K562 (cell line): ENCODE measurements at regions not wholly inside any gene's neighbourhood (a gene's known extent, or its start where the extent isn't known, plus 50 kb on each side); places are given as distances from the start of the nearest gene placed in this dataset.
A peak's percentile ranks its signal among the peaks of the same experiment; 100 is the strongest.

ENCODE experiments used
- ATAC-seq: fragments of 200-7000 bp; cut with Tn5 transposase; 3 replicates; pipeline ENCODE4 v1.9.1; 2020; ENCODE audit warnings: moderate library complexity
- BruUV-seq: library from RNA; stranded (reverse); fragments of 400-500 nt; replicated peaks from 2 replicates; lab custom pipeline; 2021; lab: Mats Ljungman, UMichigan
- CTCF ChIA-PET: fragments of 300-600 bp; formaldehyde crosslinking; extraction: SDS; loops from one replicate; lab custom pipeline; 2021; ENCODE audit warnings: low intra/inter-chr PET ratio; lab: Yijun Ruan, JAX
- POLR2A ChIA-PET: fragments of 300-600, 350-650 bp; sonication (Branson Sonifier 250); formaldehyde crosslinking; extraction: SDS; loops from one replicate; lab custom pipeline; 2021; ENCODE audit warnings: antibody characterized with exemption, inconsistent platforms; lab: Yijun Ruan, JAX
- DNase-seq, 4 experiments: peaks; one replicate each; pipeline versions ENCODE4 v3.0.0 to v3.0.0-alpha.2; 2011 to 2018; ENCODE audit warnings: low spot score in 3 of 4, mixed read lengths in 3 of 4; ENCODE audit errors: extremely low read depth in 1 of 4
- FAIRE-seq: peaks from 2 replicates; lab custom pipeline; 2011; peaks lifted over from hg19 to GRCh38; lab: Jason Lieb, UNC
- H2AFZ ChIP-seq: 2 replicates; pipeline ENCODE4 v1.6.0; 2011; ENCODE audit warnings: low read depth, low read length, control low read depth, inconsistent platforms
- H3K27ac ChIP-seq: fragments of 200-600 bp; 3 replicates; pipeline ENCODE4 v1.8.0; 2011; ENCODE audit warnings: low read depth, mild to moderate bottlenecking, control low read depth, inconsistent platforms, low read length, moderate library complexity, mixed read lengths; ENCODE audit errors: extremely low read depth
- H3K27me3 ChIP-seq, 2 experiments: fragments of 300-600 bp in 1 of 2; 2 replicates in 1 of 2; 3 replicates in 1 of 2; pipeline versions ENCODE4 v1.6.0 to v1.8.0; 2011; ENCODE audit warnings: inconsistent platforms in 2 of 2, low read length in 2 of 2, mild to moderate bottlenecking in 1 of 2, mixed read lengths in 1 of 2, moderate library complexity in 1 of 2; ENCODE audit not compliant: control insufficient read depth in 2 of 2, insufficient read depth in 2 of 2
- H3K36me3 ChIP-seq: fragments of 300-600 bp; 3 replicates; pipeline ENCODE4 v1.8.0; 2011; ENCODE audit warnings: mild to moderate bottlenecking, low read length, inconsistent platforms; ENCODE audit not compliant: control insufficient read depth, insufficient read depth
- H3K4me1 ChIP-seq, 2 experiments: fragments of 200-600 bp in 1 of 2; replicated peaks in 1 of 2; 2 replicates in 1 of 2; 3 replicates in 1 of 2; pipeline versions ENCODE4 v1.5.1 to v1.8.0; 2011; ENCODE audit warnings: inconsistent platforms in 2 of 2, low read length in 2 of 2, mild to moderate bottlenecking in 1 of 2, mixed read lengths in 1 of 2, moderate library complexity in 1 of 2; ENCODE audit not compliant: control insufficient read depth in 2 of 2, insufficient read depth in 2 of 2
- H3K4me2 ChIP-seq: 2 replicates; pipeline ENCODE4 v1.6.1; 2011; ENCODE audit warnings: low read length, control low read depth, inconsistent platforms, mixed read lengths; ENCODE audit not compliant: insufficient read depth
- H3K4me3 ChIP-seq: fragments of 200-600 bp; sonication (generic), shearing (Covaris generic); 2 replicates; pipeline ENCODE4 v1.5.1; 2016; ENCODE audit warnings: control low read depth, inconsistent platforms
- H3K79me2 ChIP-seq: fragments of 200-600 bp; 3 replicates; pipeline ENCODE4 v1.8.0; 2011; ENCODE audit warnings: low read length, inconsistent platforms; ENCODE audit not compliant: control insufficient read depth, insufficient read depth
- H3K9ac ChIP-seq, 2 experiments: 2 replicates each; pipeline versions ENCODE4 v1.6.0 to v1.6.1; 2011; ENCODE audit warnings: low read depth in 2 of 2, low read length in 2 of 2, control low read depth in 1 of 2, inconsistent platforms in 1 of 2, mild to moderate bottlenecking in 1 of 2, mixed read lengths in 1 of 2; ENCODE audit not compliant: insufficient read depth in 1 of 2
- H3K9me1 ChIP-seq: one replicate; pipeline ENCODE4 v1.6.0; 2011; ENCODE audit warnings: inconsistent platforms, mild to moderate bottlenecking, low read length, moderate library complexity; ENCODE audit not compliant: control insufficient read depth, insufficient read depth
- H3K9me3 ChIP-seq: replicated peaks from 2 replicates; pipeline ENCODE4 v1.5.1; 2011; ENCODE audit warnings: low read depth, low read length, inconsistent platforms; ENCODE audit not compliant: control insufficient read depth, insufficient read depth
- H4K20me1 ChIP-seq: replicated peaks from 2 replicates; pipeline ENCODE4 v1.6.1; 2011; ENCODE audit warnings: low read length, inconsistent platforms, mixed read lengths; ENCODE audit not compliant: control insufficient read depth, insufficient read depth
- BCOR ChIP-seq: fragments of 450-650 bp; IDR thresholded peaks from 2 replicates; pipeline ENCODE4 v1.6.1; 2016
- EHMT2 ChIP-seq: fragments of 450-650 bp; IDR thresholded peaks from 2 replicates; pipeline ENCODE4 v1.6.1; 2018; ENCODE audit warnings: antibody characterized with exemption
- WGBS: fragments of 100-300 bp; shearing (Covaris generic); methylation state at CpG from one replicate; pipeline ENCODE4 v1.1.6; 2016; ENCODE audit warnings: low coverage, mixed read lengths; ENCODE audit not compliant: insufficient coverage; ENCODE audit errors: missing lambda C conversion rate; 5-methylcytosine and 5-hydroxymethylcytosine counted together
- in situ Hi-C: fragments of 300-500 bp; cut with MboI; formaldehyde crosslinking; loops from 4 replicates; pipeline ENCODE4 v1.15.0; 2018; ENCODE audit warnings: inconsistent platforms, mixed read lengths
- intact Hi-C: fragments of 100-400 bp; cut with micrococcal nuclease; formaldehyde crosslinking; loops from 2 replicates; pipeline ENCODE4 v1.14.2; 2022
- TF ChIP-seq, protein P1 (sequence below): fragments of 450-650 bp; IDR thresholded peaks from 2 replicates; pipeline ENCODE4 v1.6.1; 2017; ENCODE audit warnings: antibody characterized with exemption, mild to moderate bottlenecking
- TF ChIP-seq, protein P2 (sequence below), 2 experiments: fragments of 450-650 bp; conservative IDR thresholded peaks; 2 replicates each; pipeline ENCODE4 v1.6.1; 2017; ENCODE audit warnings: mild to moderate bottlenecking in 2 of 2, moderate library complexity in 2 of 2
- TF ChIP-seq, protein P3 (sequence below): fragments of 450-650 bp; formaldehyde crosslinking; IDR thresholded peaks from 2 replicates; pipeline ENCODE4 v1.4.0; 2020; ENCODE audit warnings: mild to moderate bottlenecking, moderate library complexity

DNA sequence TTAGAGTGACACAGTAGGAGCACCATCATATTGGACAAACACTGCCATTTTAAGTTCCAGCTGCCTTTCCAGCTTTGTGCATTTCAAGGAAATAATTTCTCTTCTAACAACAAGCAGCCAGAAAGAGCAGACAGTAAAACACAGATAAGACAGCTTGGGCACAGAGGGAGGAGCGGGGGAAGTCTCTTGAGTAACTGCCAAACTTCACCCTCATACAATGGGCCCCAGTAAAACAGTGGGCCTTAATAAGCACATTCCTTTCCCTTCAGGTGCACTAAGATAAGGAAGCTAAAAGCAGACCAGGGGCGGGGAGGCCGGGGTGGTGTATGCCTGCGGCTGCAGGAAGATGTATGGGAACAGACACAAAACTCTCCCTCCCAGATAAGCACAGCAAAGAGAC is 53.7 kb upstream of the UXT start (continued):
- TF ChIP-seq, protein P1, sequence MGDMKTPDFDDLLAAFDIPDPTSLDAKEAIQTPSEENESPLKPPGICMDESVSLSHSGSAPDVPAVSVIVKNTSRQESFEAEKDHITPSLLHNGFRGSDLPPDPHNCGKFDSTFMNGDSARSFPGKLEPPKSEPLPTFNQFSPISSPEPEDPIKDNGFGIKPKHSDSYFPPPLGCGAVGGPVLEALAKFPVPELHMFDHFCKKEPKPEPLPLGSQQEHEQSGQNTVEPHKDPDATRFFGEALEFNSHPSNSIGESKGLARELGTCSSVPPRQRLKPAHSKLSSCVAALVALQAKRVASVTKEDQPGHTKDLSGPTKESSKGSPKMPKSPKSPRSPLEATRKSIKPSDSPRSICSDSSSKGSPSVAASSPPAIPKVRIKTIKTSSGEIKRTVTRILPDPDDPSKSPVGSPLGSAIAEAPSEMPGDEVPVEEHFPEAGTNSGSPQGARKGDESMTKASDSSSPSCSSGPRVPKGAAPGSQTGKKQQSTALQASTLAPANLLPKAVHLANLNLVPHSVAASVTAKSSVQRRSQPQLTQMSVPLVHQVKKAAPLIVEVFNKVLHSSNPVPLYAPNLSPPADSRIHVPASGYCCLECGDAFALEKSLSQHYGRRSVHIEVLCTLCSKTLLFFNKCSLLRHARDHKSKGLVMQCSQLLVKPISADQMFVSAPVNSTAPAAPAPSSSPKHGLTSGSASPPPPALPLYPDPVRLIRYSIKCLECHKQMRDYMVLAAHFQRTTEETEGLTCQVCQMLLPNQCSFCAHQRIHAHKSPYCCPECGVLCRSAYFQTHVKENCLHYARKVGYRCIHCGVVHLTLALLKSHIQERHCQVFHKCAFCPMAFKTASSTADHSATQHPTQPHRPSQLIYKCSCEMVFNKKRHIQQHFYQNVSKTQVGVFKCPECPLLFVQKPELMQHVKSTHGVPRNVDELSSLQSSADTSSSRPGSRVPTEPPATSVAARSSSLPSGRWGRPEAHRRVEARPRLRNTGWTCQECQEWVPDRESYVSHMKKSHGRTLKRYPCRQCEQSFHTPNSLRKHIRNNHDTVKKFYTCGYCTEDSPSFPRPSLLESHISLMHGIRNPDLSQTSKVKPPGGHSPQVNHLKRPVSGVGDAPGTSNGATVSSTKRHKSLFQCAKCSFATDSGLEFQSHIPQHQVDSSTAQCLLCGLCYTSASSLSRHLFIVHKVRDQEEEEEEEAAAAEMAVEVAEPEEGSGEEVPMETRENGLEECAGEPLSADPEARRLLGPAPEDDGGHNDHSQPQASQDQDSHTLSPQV, result 0 out of 2 replicates have a peak, but pooled peaks have one; percentile 12
- TF ChIP-seq, protein P2, sequence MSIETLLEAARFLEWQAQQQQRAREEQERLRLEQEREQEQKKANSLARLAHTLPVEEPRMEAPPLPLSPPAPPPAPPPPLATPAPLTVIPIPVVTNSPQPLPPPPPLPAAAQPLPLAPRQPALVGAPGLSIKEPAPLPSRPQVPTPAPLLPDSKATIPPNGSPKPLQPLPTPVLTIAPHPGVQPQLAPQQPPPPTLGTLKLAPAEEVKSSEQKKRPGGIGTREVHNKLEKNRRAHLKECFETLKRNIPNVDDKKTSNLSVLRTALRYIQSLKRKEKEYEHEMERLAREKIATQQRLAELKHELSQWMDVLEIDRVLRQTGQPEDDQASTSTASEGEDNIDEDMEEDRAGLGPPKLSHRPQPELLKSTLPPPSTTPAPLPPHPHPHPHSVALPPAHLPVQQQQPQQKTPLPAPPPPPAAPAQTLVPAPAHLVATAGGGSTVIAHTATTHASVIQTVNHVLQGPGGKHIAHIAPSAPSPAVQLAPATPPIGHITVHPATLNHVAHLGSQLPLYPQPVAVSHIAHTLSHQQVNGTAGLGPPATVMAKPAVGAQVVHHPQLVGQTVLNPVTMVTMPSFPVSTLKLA (conservative IDR thresholded peaks at IDR 0.05), result peak in 1 of 2 experiments; percentile 50; a peak in 1 of 4 replicates
- TF ChIP-seq EHMT2, result peak; percentile 51; the same call in 1 of the 2 replicates
- TF ChIP-seq BCOR, result peak; percentile 80; the same call in 1 of the 2 replicates

DNA sequence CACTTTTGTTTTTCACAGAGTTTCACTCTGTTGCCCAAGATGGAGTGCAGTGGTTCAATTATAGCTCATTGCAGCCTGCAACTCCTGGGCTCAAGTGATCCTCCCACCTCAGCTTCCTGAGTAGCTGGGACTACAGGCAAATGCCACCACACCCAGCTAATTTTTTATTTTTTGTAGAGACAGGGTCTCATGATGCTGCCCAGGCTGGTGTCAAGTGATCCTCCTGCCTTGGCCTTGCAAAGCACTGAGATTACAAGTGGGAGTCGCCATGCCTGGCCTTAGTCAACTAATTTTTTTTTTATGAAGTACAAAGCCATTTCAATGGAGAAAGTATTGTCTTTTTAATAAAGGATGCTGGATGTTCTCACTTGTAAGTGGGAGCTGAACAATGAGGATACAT is 51.3 kb upstream of the UXT start:
- no peaks in the 10 kb centered on the region for H3K9me3 ChIP-seq
- 40% methylated on average over 1 of the region's 1 CpG for WGBS
- H3K4me3 ChIP-seq, result no peak overlapping the region
- ChIA-PET POLR2A (no interaction called here), CTCF (no interaction called here)
- peaks cover 9 to 46% of the 10 kb centered on the region in 2 experiments for H3K4me1 ChIP-seq
- no peak overlapping the region for H3K4me2 ChIP-seq
- no TSS peak for BruUV-seq
- no peaks in the 10 kb centered on the region for H4K20me1 ChIP-seq
- no peak for ATAC-seq
- TF ChIP-seq, protein P3, sequence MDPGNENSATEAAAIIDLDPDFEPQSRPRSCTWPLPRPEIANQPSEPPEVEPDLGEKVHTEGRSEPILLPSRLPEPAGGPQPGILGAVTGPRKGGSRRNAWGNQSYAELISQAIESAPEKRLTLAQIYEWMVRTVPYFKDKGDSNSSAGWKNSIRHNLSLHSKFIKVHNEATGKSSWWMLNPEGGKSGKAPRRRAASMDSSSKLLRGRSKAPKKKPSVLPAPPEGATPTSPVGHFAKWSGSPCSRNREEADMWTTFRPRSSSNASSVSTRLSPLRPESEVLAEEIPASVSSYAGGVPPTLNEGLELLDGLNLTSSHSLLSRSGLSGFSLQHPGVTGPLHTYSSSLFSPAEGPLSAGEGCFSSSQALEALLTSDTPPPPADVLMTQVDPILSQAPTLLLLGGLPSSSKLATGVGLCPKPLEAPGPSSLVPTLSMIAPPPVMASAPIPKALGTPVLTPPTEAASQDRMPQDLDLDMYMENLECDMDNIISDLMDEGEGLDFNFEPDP (CRISPR knock-in tag), result no peak
- no peak overlapping the region for H3K27ac ChIP-seq
- H3K36me3 ChIP-seq, result no peaks in the 10 kb centered on the region
- H3K79me2 ChIP-seq, result no peaks in the 10 kb centered on the region
- no peak overlapping the region for H3K9ac ChIP-seq
- in situ Hi-C loops, result no loop called here
- intact Hi-C loops, result no loop called here
- no peak for FAIRE-seq
- no peak for DNase-seq
- H3K27me3 ChIP-seq, result no peaks in the 10 kb centered on the region
- H3K9me1 ChIP-seq, result no peaks in the 10 kb centered on the region
- H2AFZ ChIP-seq, result peak overlapping the region; percentile 51; the same call in 1 of the 2 replicates
